WTC11 (cell line): ENCODE measurements at regions not wholly inside any gene's neighbourhood (a gene's known extent, or its start where the extent isn't known, plus 50 kb on each side); places are given as distances from the start of the nearest gene placed in this dataset.

Experiments
- ATAC-seq: fragments of 200-7000 bp; cut with Tn5 transposase; 2 replicates; pipeline ENCODE4 v1.10.0; 2021; ENCODE audit warnings: mild to moderate bottlenecking, moderate library complexity
- CTCF ChIA-PET: fragments of 300-600 bp; sonication (Branson Sonifier 250); formaldehyde crosslinking; loops from one replicate; lab custom pipeline; 2021; ENCODE audit warnings: antibody characterized with exemption; lab: Charles Lee
- POLR2A ChIA-PET: fragments of 350-600 bp; sonication (Branson Sonifier 250); formaldehyde crosslinking; loops from one replicate; lab custom pipeline; 2021; ENCODE audit warnings: antibody characterized with exemption; lab: Charles Lee
- DNase-seq: peaks from one replicate; pipeline ENCODE4 v3.0.0; 2021; ENCODE audit warnings: low spot score
- H3K27ac Mint-ChIP-seq: 2 replicates; pipeline ENCODE4 v1.8.0; 2021; ENCODE audit warnings: mixed read lengths
- H3K27me3 Mint-ChIP-seq: 2 replicates; pipeline ENCODE4 v1.8.0; 2021; ENCODE audit warnings: low read depth, mild to moderate bottlenecking, moderate library complexity, mixed read lengths
- H3K36me3 Mint-ChIP-seq: 2 replicates; pipeline ENCODE4 v1.8.0; 2021; ENCODE audit warnings: mixed read lengths
- H3K4me1 Mint-ChIP-seq: 2 replicates; pipeline ENCODE4 v1.8.0; 2022; ENCODE audit warnings: mixed read lengths
- H3K4me3 Mint-ChIP-seq: 2 replicates; pipeline ENCODE4 v1.8.0; 2021; ENCODE audit warnings: mild to moderate bottlenecking, moderate library complexity, mixed read lengths
- H3K9me3 Mint-ChIP-seq: 2 replicates; pipeline ENCODE4 v1.8.0; 2021; ENCODE audit warnings: mixed read lengths
- ARID4B ChIP-seq: sonication (generic); formaldehyde crosslinking; IDR thresholded peaks from 2 replicates; pipeline ENCODE4 v1.8.0; 2023; ENCODE audit warnings: missing genetic modification reagents, mild to moderate bottlenecking, borderline replicate concordance
- ATF1 ChIP-seq: sonication (generic); formaldehyde crosslinking; IDR thresholded peaks from 2 replicates; pipeline ENCODE4 v1.8.1; 2023; ENCODE audit warnings: mild to moderate bottlenecking, moderate library complexity, missing genetic modification reagents
- E2F1 ChIP-seq: sonication (generic); formaldehyde crosslinking; IDR thresholded peaks from 2 replicates; pipeline ENCODE4 v1.8.0; 2022; ENCODE audit warnings: mild to moderate bottlenecking, missing genetic modification reagents
- E2F4 ChIP-seq: sonication (generic); formaldehyde crosslinking; IDR thresholded peaks from 2 replicates; pipeline ENCODE4 v1.8.1; 2022; ENCODE audit warnings: low read depth, mild to moderate bottlenecking, moderate library complexity, missing genetic modification reagents, borderline replicate concordance
- ELF4 ChIP-seq: sonication (generic); formaldehyde crosslinking; IDR thresholded peaks from 2 replicates; pipeline ENCODE4 v1.8.1; 2022; ENCODE audit warnings: low read depth, mild to moderate bottlenecking, moderate library complexity, missing genetic modification reagents
- NFE2L1 ChIP-seq: sonication (generic); formaldehyde crosslinking; IDR thresholded peaks from 2 replicates; pipeline ENCODE4 v1.8.1; 2023; ENCODE audit warnings: missing genetic modification reagents
- NR1H2 ChIP-seq: sonication (generic); formaldehyde crosslinking; IDR thresholded peaks from 2 replicates; pipeline ENCODE4 v1.9.0; 2021; ENCODE audit warnings: mild to moderate bottlenecking, moderate library complexity, missing genetic modification reagents
- RELA ChIP-seq: sonication (generic); formaldehyde crosslinking; IDR thresholded peaks from 2 replicates; pipeline ENCODE4 v1.8.1; 2022; ENCODE audit warnings: missing genetic modification reagents, mild to moderate bottlenecking, borderline replicate concordance
- SOX15 ChIP-seq: fragments of 250-450 bp; sonication (Bioruptor Pico); IDR thresholded peaks from 2 replicates; pipeline ENCODE4 v1.9.0; 2021; ENCODE audit warnings: mild to moderate bottlenecking
- TEAD4 ChIP-seq: sonication (generic); formaldehyde crosslinking; IDR thresholded peaks from 2 replicates; pipeline ENCODE4 v1.8.0; 2022; ENCODE audit warnings: mild to moderate bottlenecking, missing genetic modification reagents
- ZNF396 ChIP-seq: fragments of 250-450 bp; sonication (Bioruptor Pico); IDR thresholded peaks from 2 replicates; pipeline ENCODE4 v1.8.0; 2021; ENCODE audit warnings: mild to moderate bottlenecking, moderate library complexity, borderline replicate concordance
- ZNF425 ChIP-seq: fragments of 250-450 bp; sonication (Bioruptor Pico); conservative IDR thresholded peaks from 2 replicates; pipeline ENCODE4 v1.9.0; 2021; ENCODE audit warnings: mild to moderate bottlenecking
- ZSCAN18 ChIP-seq: fragments of 250-450 bp; sonication (Bioruptor Pico); IDR thresholded peaks from 2 replicates; pipeline ENCODE4 v2.1.2; 2022; ENCODE audit warnings: mild to moderate bottlenecking, moderate library complexity
- TF ChIP-seq, protein P1 (sequence below): sonication (generic); formaldehyde crosslinking; IDR thresholded peaks from 2 replicates; pipeline ENCODE4 v1.8.1; 2022; ENCODE audit warnings: low read depth, missing genetic modification reagents, borderline replicate concordance
- TF ChIP-seq, protein P2 (sequence below): sonication (generic); formaldehyde crosslinking; IDR thresholded peaks from 2 replicates; pipeline ENCODE4 v1.8.1; 2022; ENCODE audit warnings: missing genetic modification reagents, borderline replicate concordance
- TF ChIP-seq, protein P3 (sequence below): sonication (generic); formaldehyde crosslinking; IDR thresholded peaks from 2 replicates; pipeline ENCODE4 v1.8.1; 2022; ENCODE audit warnings: mild to moderate bottlenecking, missing genetic modification reagents, moderate library complexity, borderline replicate concordance

DNA sequence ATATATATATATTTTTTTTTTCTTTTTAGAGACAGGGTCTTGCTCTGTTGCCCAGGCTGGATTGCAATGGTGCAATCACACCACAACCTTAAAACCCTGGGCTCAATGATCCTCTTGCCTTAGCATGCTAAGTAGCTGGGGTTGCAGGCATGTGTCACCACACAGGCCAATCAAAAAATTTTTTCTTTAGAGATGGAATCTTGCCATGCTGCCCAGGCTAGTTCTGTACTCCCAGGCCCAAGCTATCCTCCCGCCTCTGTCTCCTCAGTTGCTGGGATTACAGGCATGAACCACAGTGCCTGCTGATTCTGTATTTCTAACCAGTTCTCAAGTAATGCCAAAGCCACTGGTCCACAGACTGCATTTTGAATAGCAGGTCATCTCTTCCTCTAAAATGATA lies 291.3 kb upstream of the ZPLD1 start (continued):
- TF ChIP-seq, protein P1, sequence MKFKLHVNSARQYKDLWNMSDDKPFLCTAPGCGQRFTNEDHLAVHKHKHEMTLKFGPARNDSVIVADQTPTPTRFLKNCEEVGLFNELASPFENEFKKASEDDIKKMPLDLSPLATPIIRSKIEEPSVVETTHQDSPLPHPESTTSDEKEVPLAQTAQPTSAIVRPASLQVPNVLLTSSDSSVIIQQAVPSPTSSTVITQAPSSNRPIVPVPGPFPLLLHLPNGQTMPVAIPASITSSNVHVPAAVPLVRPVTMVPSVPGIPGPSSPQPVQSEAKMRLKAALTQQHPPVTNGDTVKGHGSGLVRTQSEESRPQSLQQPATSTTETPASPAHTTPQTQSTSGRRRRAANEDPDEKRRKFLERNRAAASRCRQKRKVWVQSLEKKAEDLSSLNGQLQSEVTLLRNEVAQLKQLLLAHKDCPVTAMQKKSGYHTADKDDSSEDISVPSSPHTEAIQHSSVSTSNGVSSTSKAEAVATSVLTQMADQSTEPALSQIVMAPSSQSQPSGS (CRISPR knock-in tag): no peak
- no peak for TF ChIP-seq ARID4B

GRCh38 chr3:102144063-102144462 lies 290.8 kb upstream of the ZPLD1 start:
- peaks cover 7% of the 10 kb centered on the region; the same call in 1 of the 2 replicates for H3K9me3 Mint-ChIP-seq
- no peak overlapping the region for H3K4me3 Mint-ChIP-seq
- no peaks in the 10 kb centered on the region for H3K4me1 Mint-ChIP-seq
- no peak overlapping the region for H3K27ac Mint-ChIP-seq
- H3K27me3 Mint-ChIP-seq: no peaks in the 10 kb centered on the region
- no peak for DNase-seq
- ATAC-seq: no peak
- CTCF ChIA-PET: no interaction called here
- POLR2A ChIA-PET: no interaction called here
- no peaks in the 10 kb centered on the region for H3K36me3 Mint-ChIP-seq
- no peak for TF ChIP-seq ZNF425 (CRISPR knock-in tag)
- TF ChIP-seq TEAD4 (CRISPR knock-in tag): no peak
- TF ChIP-seq ATF1 (CRISPR knock-in tag): no peak
- no peak for TF ChIP-seq NR1H2 (CRISPR knock-in tag)
- no peak for TF ChIP-seq ARID4B
- no peak for TF ChIP-seq ELF4 (CRISPR knock-in tag)
- TF ChIP-seq ZNF396 (CRISPR knock-in tag): no peak
- TF ChIP-seq NFE2L1 (CRISPR knock-in tag): no peak
- no peak for TF ChIP-seq E2F4 (CRISPR knock-in tag)
- no peak for TF ChIP-seq RELA (CRISPR knock-in tag)
- TF ChIP-seq ZSCAN18 (CRISPR knock-in tag): no peak
- TF ChIP-seq E2F1: no peak
- no peak for TF ChIP-seq SOX15 (CRISPR knock-in tag)
- TF ChIP-seq, protein P2, sequence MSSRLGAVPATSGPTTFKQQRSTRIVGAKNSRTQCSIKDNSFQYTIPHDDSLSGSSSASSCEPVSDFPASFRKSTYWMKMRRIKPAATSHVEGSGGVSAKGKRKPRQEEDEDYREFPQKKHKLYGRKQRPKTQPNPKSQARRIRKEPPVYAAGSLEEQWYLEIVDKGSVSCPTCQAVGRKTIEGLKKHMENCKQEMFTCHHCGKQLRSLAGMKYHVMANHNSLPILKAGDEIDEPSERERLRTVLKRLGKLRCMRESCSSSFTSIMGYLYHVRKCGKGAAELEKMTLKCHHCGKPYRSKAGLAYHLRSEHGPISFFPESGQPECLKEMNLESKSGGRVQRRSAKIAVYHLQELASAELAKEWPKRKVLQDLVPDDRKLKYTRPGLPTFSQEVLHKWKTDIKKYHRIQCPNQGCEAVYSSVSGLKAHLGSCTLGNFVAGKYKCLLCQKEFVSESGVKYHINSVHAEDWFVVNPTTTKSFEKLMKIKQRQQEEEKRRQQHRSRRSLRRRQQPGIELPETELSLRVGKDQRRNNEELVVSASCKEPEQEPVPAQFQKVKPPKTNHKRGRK: no peak
- TF ChIP-seq, protein P3, sequence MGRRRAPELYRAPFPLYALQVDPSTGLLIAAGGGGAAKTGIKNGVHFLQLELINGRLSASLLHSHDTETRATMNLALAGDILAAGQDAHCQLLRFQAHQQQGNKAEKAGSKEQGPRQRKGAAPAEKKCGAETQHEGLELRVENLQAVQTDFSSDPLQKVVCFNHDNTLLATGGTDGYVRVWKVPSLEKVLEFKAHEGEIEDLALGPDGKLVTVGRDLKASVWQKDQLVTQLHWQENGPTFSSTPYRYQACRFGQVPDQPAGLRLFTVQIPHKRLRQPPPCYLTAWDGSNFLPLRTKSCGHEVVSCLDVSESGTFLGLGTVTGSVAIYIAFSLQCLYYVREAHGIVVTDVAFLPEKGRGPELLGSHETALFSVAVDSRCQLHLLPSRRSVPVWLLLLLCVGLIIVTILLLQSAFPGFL: no peak
